ENCODE measurements at regions not wholly inside any gene's neighbourhood (a gene's known extent, or its start where the extent isn't known, plus 50 kb on each side); places are given as distances from the start of the nearest gene placed in this dataset.

DNA sequence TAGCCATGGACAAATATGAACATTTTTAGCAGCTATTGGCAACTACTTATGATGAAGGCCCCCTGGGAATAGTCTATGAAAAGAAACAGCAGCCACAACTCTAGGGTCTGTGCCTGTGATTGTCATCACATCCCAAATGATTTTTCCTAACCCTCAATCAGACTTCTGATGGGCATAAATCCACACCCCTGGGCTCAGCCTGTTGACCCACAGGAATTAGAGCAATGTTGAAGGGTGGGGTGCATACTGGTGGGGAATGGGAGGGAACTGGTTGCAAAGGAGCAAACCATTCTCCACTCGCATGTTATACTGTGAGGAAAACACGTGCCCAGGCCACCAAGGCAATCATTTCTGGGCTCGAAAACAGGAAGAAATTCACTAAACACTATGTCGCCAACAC lies 106.5 kb upstream of the CTNNB1 start:
- no peak for DNase-seq

DNA sequence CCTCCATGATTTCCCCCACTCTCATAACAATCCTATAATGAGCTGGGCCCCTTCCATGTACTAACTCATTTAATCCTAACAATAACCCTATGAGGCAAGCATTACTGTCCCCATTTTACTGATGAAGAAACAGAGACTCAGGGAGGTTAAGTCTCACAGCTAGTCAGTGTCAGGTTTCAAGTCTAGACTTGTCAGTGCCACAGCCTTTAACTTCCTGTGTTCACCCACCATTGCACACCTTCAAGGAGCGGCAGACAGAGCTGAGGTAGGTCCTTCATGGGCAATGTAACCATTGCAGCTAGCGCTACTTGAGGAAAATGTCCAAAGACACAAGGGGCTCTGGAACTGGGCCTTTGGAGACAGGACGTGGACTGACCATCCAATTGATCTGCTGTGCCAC lies 105.8 kb upstream of the CTNNB1 start:
- no peak for DNase-seq

DNA sequence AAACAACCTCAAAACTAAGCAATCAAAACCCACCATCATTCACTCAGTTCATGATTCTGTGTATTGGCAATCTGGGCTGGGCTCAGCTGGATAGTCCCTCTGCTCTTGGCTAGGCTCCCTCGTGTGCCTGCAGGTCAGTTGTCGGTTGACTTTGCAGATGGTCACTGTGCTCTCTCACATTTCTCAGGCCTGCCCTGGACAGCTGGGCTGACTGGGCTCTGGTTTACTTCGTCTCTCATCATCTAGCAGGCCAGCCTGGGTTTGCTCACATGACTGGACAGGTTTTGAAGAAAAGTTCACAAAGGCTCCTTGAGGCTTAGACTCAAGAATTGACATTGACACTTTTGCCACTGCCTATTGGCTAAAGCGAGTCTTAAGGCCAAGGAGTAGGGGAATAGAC lies 105.0 kb upstream of the CTNNB1 start:
- no peak for DNase-seq

DNA sequence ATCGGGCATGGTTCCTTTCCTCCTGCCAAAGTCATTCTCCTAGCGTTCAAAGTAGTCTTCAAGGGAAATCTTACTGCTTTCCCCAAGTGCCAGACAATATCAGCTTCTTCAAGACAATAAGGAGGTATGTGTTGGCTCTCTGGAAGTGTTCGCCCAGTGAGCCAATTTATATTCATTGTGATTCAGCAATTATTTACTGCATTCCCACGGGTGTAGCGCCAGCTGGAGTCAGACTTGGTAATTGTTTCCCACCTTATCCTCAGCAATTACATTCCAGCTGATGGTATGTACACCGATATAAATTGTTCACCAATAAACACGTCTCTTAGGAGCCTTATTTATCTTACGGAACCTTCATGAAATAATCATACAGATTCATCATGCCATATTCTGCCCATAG lies 103.6 kb upstream of the CTNNB1 start:
- DNase-seq, result no peak

DNA sequence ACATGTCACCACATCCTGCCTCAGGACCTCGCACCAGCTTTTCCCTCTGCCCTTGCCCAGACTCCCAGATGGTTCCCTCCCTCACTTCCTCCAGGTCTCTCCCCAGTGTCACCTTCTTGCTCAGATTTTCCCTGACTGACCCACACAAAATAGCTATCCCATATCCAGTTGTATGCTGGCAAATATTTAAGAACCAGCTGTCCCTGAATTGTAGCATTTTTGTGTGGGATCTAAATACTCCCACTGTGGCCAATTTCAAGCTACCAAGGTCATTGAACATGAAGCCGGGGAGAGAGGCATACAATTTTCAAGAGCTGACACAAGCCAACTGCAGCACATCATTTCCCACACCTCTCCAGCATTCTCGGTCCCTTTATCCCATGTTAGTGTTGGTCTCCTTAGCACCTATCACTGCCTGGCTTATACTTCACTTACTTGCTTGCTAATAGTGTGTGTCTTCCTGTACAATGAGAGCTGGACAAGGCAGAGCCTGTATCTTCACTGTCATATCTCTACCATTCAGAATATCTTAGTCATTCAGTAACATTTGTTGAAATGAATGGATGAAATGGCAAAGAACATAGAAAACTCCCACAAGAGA lies 101.3 kb upstream of the CTNNB1 start:
- no peak for DNase-seq

DNA sequence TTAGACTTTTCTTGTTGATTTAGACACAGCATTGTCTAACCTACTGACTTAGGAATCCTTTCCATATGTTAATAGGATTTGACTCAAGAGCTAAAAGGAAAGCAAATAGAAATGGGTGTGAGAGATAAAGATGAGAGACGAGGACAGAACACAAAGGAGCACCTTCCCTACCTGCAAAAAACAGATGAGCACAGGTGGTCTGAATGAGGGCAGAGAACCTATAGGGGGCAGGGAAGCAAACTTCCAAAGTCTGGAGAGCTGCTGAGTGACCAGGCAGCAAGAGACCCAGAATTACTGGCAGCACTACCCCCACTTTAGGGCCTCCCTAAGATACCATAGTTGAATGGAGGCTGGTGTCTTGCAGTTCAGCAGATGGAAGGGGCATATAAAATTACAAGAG lies 98.1 kb upstream of the CTNNB1 start:
- no peak for DNase-seq

DNA sequence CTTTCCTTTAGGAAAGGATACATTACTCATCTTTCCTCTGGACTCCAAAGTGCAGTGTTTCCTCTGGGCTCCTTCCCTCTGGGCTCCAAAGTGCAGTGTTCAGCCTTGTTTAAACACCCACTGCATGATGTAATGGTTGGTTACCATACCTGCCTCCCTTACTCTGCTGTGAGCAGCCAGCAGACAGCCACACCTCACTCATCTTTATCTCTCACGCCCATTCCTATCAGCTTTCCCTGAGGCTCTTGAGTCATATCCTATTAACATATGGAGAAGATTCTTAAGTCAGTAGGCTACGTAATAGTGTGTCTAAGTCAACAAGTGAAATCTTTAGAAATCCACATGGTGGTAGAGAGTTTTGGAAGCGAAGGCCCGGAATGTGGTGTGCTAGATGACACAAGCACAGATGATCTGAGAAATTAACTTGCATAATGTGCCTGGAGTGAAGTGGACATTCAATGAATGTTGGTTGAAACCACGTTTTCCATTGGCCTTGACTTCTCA lies 97.2 kb upstream of the CTNNB1 start:
- no peak for DNase-seq

DNA sequence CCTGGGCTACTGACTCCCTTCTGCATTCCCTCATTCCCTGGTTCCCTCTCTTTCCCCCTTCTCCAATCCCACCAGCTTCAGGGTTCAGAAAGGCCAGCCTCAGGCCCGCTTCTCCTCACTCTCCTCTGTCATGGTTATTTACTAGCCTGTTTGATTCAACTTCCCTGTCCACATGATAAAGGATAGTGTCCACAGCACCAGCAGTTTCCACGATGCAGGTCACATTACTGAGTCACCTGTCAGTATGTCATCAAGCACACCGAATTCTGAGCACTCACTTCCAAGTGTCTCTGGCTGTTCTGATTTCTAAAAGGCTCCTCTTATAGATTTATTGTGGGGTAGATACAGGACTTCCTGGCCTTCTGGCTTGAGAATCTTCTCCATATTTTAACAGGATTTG lies 96.6 kb upstream of the CTNNB1 start:
- DNase-seq, result no peak

DNA sequence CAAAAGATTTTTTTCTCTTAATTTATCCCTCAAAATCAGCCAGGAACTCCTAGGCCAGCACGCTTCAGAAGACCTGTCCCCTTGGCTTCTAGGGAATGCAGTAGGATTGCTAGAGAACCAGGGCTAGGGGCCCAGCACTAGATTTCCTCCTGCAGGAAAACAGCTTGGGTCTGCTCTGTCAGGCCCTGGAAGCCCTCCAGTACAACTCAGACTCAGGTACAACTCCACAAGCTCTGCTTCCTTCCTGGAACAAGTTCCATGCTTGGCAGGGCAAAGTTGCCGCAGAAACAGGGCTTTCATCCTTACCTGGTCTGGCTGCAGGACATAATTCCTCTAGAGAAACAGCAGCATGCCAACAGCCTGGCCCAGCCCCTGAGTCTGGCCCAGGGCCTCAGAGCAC lies 96.1 kb upstream of the CTNNB1 start:
- no peak for DNase-seq

DNA sequence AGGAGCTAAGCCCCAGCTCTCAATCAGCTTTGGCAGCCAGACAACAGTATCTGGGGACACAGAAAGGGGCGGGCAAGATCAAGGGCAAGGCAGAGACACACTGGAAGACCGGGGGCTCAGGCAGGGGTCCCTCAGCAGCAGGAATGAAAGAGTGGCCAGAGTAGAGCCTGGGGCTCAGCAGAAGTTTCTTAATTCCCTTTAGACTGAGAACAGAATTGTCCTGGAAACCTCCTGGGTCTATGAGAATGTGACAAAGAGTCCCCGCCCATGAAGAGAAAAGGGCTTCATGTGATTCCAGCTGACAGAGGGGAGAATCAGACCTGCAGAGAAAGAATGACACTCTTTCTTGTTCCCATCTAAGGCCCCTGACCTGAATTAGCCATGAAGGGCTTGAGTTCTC lies 95.2 kb upstream of the CTNNB1 start:
- DNase-seq, result no peak

DNA sequence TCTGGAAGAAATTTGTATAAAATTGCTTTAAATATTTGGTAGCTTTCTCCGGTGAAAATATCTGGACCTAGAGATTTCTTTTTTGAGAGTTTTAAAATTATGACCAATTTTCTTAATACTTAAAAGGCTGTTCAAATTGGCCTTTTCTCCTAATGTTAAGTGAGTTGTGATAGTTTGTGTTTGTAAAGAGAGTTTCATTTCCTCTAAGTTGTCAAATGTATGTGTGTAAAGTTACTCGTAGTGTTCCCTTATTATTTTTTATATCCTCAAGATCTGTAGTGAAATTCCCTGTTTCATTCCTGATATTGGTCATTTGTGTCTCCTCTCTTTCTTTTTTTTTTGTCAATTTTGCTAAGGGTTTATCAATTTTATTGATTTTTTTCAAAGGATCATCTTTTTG lies 92.6 kb upstream of the CTNNB1 start:
- no peak for DNase-seq

DNA sequence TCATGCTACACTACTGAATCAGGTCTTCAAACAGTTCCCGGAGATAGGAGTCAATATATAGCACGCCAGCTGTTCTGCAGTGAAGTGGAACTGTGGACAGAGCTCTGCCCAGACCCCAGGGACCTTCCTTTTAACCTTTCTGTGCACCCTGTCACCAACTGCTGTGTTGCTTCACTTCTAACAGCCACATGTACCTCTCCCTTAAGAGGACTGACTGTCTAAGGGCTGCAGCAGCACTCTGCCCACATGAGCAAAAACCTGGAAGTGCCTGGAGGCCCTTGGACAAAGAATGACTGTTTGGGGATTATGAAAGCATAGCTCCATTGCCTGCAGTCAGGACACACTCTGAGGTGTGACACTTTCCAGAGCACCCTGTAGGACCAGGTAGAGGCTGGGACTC lies 88.3 kb upstream of the CTNNB1 start:
- DNase-seq, result no peak

DNA sequence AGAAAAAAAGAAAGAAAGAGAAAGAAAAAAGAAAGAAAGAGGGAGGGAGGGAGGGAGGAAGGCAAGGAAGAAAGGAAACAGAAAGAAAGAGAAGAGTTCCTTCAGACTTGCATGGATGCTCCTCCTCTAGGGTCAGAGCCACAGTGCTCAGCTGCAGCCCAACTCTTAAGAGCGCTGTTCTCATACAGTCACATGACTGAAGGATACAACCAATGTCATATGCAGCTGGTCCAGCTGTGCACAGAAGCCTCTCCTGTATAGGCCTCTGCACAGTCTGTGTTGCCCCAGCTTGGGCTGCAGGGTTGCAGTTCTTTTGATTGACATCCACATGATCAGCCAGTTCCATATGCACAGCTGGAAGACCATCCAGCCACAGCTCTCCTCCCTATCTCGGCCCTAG lies 86.8 kb upstream of the CTNNB1 start:
- no peak for DNase-seq

DNA sequence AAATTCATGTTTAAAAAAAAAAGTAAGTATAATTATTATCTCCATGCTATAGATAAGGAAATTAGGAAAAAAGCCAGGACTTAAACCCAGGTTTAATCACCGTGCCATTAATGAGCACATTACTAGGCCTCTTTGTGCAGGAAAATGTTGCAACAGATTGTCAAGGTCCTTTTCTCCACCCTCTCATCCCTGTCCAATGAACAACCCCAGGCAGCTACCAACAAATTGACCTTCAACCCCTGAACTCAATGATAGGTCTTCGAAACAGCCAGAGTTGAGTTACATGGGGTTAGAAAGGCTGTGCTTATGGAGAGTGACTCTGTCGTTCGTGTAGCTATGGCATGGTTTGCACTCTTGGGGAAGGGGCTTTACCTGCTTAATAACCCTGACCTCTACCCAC lies 84.2 kb upstream of the CTNNB1 start:
- DNase-seq, result no peak

DNA sequence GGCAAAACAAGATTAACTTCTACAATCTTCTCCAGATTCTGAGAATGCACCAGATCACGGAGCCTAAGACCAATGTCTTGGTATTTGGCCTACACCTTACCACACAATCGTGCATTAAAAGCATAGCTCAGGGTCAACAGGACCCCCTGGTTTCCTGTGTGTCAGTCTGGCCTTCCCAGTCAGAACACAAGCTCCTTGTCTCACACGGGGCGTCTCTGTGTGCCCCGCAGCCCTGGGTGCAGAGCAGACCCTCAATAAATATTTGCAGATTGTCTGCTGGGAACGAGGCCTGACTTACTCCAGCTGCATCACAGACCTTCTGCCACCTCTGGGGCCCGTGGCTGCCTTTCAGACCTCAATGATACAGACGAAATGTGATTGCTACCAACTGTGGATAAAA lies 82.5 kb upstream of the CTNNB1 start:
- DNase-seq, result no peak

DNA sequence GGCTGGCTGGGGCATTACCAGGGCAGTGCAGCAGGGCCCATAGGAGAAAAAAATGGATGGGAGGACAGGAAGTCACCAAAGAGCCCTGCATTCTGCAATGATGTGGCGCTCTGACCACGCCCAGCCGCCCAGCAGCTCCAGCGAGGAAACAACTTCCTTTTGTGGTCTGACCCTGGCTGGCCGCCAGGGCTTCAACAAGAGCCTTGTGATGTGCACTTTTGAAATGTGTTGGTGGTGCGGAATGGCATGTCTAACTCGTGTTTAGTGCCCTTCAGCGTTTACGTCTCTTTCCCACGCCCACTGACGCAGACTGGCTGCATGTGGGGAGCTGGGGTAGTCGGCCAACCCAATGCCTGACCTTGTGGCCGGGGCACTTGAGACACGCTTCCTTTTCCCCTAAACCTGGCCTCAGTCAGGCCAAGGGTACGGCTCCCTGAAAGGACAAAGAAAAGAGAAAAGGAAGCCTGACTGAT lies 81.9 kb upstream of the CTNNB1 start:
- DNase-seq, result peak in 53 of 58 donors; percentile 4 to 89 (median 52)

DNA sequence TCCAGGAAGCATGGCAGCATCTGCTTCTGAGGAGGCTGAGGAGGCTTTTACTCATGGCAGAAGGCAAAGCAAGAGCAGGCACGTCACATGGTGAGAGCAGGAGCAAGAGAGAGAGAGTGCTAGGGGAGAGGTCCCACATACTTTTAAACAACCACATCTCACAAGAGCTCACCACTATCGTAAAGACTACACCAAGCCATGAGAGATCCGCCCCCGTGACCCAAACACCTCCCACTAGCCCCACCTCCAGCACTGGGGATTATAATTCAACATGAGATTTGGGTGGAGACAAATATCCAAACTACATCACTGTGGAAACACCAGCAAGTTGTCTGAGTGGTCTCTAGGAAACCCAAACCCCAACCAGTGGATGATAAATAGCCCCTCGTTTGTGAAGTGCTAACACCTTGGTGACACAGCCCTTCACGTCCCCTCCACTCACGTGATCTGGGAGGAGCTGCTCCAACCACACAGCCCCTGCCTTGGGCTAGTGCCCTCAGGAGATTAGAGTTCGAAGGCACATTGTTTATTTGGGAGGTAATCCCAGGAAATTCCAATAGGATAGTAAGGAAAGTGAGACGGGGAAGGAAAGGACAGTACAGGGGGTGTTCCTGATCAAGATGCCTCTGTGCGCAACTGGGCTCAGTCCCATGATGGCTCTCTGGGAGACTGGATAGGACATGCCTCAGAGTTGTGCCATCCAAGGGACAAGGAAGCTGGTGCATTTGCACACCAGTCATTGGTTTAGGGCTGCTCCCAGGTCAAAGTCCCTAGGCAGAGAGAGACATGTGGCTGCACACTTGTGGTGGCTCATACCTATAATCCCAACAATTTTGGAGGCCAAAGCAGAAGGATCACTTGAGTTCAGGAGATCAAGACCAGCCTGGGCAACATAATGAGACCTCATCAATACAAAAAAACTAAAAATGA lies 80.6 kb upstream of the CTNNB1 start:
- no peak for DNase-seq

DNA sequence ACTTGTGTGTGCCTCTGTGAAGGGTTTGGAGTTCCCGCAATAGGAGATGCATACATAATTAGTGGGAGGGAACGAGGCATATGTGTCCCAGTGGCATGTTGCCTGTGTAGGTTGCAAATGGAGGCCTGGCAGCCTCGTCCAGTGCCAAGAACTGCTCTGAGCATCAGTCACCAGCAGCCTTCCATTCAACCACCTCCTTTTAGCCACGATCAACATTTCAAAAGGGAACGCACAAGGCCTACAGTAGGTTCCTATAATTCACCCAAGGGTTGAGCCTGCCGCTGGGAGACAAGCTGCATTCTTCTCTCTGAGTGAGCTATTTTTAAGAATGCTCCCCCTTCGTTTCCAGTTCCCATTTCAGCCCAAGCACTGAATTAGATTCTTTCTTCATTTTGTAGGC lies 78.8 kb upstream of the CTNNB1 start:
- peak in 41 of 58 donors; percentile 3 to 62 (median 29) for DNase-seq

DNA sequence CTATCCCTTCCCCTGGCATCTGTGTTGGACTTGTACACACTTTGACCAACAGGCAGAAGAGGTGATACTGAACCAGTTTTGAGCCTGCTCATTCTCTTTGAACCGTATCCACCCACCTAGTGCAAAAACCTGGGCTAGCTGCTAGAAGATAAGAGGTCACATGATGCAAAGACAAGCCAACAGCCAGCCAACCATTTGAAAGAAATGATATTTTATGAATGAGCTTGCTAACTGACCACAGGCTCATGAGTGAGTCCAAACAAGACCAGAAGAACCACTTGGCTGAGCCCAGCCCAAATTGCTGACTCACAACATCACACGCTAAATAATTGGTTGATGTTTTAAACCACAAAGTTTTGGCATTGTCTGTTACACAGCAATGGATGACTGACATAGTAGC lies 74.0 kb upstream of the CTNNB1 start:
- DNase-seq, result no peak

DNA sequence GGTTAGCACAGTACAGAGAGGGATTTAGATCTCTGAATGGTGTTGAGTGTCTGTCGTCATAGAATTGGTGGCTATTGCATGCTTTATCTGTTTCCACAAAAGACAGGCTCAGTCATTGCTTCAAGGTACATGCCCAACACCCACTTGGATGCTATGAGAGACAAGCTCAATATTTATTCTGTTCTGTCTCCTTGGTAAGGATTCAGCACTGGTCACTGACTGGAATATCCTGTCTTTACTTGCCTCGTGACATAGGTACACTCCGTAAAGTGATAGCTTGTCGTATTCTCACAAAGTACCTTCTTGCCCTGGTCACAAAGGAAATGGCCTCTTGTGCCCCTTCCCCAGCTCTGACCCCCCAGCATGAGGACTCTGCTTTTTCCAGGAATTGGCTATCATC lies 72.8 kb upstream of the CTNNB1 start:
- DNase-seq, result no peak

DNA sequence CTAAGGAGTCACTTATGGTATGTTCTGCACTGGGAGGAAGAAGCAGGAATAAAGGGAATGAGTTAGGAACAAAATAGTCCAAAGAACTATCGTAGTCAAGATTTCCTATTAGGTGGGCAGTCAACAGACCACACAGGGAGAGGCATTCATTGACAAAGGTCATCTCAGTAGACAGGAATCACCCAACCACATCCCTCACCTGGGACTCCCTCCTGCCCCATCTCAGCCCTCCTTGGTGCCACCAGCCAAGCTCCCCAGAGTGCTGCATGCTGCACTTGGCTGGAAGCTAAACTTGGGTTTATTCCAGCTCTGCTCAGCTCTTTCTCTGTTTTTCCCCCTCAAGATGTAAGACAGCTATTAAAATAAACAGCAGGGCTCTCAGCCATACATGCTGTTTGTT lies 72.3 kb upstream of the CTNNB1 start:
- DNase-seq, result no peak

DNA sequence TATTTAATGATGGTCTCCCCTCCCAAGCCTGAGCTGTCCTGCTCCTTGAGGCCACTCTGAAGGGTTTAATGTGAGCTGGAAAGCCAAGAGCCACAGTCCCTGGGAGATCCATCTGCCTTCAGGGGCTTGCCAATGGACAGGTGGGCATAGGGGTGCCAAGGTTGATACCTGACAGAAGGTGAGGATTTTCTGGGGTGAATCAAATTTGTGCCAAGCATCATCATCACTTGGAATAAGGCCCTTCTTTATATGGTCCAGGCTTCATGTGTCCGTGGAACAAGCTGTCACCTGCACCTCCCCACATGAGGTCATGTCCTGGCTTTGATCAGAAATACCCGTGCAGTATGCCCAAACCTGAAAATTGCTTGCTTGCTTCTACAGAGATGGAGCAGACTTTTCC lies 71.9 kb upstream of the CTNNB1 start:
- no peak for DNase-seq

DNA sequence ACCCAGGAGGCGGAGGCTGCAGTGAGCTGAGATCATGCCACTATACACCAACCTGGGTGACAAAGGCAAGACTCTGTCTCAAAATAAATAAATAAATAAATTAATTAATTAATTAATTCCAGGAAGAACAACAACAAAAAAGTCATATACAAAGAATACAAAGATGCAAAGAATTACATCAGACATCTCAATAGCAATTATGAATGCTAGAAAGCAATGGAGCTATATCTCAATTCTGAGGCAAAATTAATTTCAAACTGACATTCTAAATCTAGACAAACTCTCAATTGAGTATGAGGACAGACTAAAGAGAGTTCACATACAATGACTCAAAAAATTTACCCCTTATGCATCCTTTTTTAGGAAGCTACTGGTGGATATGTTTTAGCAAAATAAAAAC lies 69.6 kb upstream of the CTNNB1 start:
- no peak for DNase-seq

Data from anterior cingulate cortex (tissue), 58 donors.